Ishikawa (cell line): ENCODE measurements at regions not wholly inside any gene's neighbourhood (a gene's known extent, or its start where the extent isn't known, plus 50 kb on each side); places are given as distances from the start of the nearest gene placed in this dataset.

Source experiments
- CEBPB ChIP-seq: IDR thresholded peaks from 2 replicates; pipeline ENCODE4 v1.6.1; 2012
- CREB1 ChIP-seq: IDR thresholded peaks from 2 replicates; pipeline ENCODE4 v1.6.1; 2012; ENCODE audit warnings: low read depth
- EGR1 ChIP-seq: IDR thresholded peaks from 2 replicates; pipeline ENCODE4 v1.6.1; 2012
- EP300 ChIP-seq: IDR thresholded peaks from 2 replicates; pipeline ENCODE4 v1.6.1; 2012; ENCODE audit warnings: borderline replicate concordance
- FOXM1 ChIP-seq: IDR thresholded peaks from 2 replicates; pipeline ENCODE4 v1.6.1; 2012; ENCODE audit warnings: low read depth, borderline replicate concordance
- NFIC ChIP-seq: IDR thresholded peaks from 2 replicates; pipeline ENCODE4 v1.6.1; 2012
- RAD21 ChIP-seq: IDR thresholded peaks from 2 replicates; pipeline ENCODE4 v1.6.1; 2012; ENCODE audit warnings: low read depth
- TAF1 ChIP-seq: IDR thresholded peaks from 2 replicates; pipeline ENCODE4 v1.6.1; 2012; ENCODE audit warnings: low read depth, mild to moderate bottlenecking
- TCF12 ChIP-seq: IDR thresholded peaks from 2 replicates; pipeline ENCODE4 v1.6.1; 2012; ENCODE audit warnings: low read depth
- TEAD4 ChIP-seq: IDR thresholded peaks from 2 replicates; pipeline ENCODE4 v1.6.1; 2012
- YY1 ChIP-seq: IDR thresholded peaks from 2 replicates; pipeline ENCODE4 v1.6.1; 2012; ENCODE audit warnings: low read depth
- ZBTB7A ChIP-seq: IDR thresholded peaks from 2 replicates; pipeline ENCODE4 v1.6.1; 2012; ENCODE audit warnings: low read depth
- TF ChIP-seq, protein P1 (sequence below): IDR thresholded peaks from 2 replicates; pipeline ENCODE4 v1.6.1; 2012
- TF ChIP-seq, protein P2 (sequence below): IDR thresholded peaks from 2 replicates; pipeline ENCODE4 v1.6.1; 2012
- TF ChIP-seq, protein P3 (sequence below): IDR thresholded peaks from 2 replicates; pipeline ENCODE4 v1.6.1; 2012; ENCODE audit warnings: low read depth, mild to moderate bottlenecking

DNA sequence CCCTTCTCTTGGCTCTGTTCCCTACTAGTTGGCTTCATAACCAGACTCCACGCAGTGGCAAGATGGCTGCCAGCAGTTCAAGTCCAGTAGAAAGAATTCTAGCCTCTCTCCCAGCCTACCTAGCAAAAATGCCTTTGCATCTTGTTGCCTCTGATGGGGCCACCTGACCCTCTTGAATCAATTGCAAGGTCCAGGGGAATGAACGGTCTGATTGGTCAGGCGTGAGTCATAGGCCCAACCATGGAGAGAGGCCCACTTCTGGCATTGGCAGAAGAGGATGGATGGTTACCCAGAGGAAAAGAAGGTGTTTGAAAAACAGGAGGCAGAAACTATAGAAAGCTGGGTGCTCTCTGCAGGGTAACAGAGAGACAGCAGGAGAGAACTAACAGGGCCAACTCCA lies 622.6 kb downstream of the CCDC171 start:
- TF ChIP-seq TAF1 (no peak), CREB1 (no peak), FOXM1 (no peak), TCF12 (no peak), ZBTB7A (no peak), TEAD4 (no peak), YY1 (no peak), NFIC (no peak)
- TF ChIP-seq, protein P1, sequence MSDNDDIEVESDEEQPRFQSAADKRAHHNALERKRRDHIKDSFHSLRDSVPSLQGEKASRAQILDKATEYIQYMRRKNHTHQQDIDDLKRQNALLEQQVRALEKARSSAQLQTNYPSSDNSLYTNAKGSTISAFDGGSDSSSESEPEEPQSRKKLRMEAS, result no peak
- TF ChIP-seq, protein P2, sequence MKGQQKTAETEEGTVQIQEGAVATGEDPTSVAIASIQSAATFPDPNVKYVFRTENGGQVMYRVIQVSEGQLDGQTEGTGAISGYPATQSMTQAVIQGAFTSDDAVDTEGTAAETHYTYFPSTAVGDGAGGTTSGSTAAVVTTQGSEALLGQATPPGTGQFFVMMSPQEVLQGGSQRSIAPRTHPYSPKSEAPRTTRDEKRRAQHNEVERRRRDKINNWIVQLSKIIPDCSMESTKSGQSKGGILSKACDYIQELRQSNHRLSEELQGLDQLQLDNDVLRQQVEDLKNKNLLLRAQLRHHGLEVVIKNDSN, result no peak
- TF ChIP-seq, protein P3, sequence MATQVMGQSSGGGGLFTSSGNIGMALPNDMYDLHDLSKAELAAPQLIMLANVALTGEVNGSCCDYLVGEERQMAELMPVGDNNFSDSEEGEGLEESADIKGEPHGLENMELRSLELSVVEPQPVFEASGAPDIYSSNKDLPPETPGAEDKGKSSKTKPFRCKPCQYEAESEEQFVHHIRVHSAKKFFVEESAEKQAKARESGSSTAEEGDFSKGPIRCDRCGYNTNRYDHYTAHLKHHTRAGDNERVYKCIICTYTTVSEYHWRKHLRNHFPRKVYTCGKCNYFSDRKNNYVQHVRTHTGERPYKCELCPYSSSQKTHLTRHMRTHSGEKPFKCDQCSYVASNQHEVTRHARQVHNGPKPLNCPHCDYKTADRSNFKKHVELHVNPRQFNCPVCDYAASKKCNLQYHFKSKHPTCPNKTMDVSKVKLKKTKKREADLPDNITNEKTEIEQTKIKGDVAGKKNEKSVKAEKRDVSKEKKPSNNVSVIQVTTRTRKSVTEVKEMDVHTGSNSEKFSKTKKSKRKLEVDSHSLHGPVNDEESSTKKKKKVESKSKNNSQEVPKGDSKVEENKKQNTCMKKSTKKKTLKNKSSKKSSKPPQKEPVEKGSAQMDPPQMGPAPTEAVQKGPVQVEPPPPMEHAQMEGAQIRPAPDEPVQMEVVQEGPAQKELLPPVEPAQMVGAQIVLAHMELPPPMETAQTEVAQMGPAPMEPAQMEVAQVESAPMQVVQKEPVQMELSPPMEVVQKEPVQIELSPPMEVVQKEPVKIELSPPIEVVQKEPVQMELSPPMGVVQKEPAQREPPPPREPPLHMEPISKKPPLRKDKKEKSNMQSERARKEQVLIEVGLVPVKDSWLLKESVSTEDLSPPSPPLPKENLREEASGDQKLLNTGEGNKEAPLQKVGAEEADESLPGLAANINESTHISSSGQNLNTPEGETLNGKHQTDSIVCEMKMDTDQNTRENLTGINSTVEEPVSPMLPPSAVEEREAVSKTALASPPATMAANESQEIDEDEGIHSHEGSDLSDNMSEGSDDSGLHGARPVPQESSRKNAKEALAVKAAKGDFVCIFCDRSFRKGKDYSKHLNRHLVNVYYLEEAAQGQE, result no peak

DNA sequence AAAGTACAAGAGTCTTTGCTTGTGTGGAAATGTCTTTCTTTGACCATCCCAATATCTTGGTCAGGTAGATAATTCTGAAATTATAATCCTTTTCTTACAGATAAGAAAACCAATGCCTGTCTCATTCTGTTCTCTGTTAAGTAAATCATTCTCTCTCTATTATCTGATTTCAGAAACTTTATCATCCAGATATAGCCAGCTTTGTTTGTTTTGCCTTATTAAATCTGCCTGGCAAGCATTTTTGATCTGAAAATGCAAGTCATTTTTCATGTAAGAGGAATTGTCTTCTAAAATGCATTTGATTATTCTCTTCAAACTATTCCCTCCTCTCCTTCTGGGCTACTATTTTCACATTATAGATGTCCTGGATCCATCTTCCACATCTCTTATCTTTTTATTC lies 625.5 kb downstream of the CCDC171 start:
- TF ChIP-seq CEBPB (no peak), ZBTB7A (no peak), NFIC (no peak), EGR1 (no peak), CREB1 (no peak), TCF12 (no peak), FOXM1 (no peak)

DNA sequence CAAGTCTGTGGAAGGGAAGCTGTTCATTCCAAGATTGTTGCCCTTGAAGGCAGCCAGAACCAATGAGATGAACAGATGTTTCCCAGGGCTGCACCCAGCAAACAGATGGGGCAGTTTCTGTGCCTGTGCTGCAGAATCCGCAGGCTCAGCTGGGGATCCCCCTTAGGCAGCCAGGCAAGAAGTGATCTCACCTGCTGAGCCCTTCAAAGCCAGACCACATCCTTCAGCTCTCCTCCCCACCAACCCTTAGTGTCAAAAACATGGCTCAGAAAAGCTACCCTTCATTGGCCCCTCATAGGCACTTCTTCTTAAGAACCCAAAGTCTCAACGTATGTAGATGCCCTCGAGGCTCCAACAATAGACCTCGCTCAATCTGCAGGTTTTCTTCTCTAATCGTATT lies 626.7 kb downstream of the CCDC171 start:
- TF ChIP-seq, protein P1, result no peak
- no peak for TF ChIP-seq TEAD4
- no peak for TF ChIP-seq RAD21
- no peak for TF ChIP-seq NFIC
- TF ChIP-seq, protein P2, result no peak
- TF ChIP-seq, protein P3, result no peak
- no peak for TF ChIP-seq CEBPB

DNA sequence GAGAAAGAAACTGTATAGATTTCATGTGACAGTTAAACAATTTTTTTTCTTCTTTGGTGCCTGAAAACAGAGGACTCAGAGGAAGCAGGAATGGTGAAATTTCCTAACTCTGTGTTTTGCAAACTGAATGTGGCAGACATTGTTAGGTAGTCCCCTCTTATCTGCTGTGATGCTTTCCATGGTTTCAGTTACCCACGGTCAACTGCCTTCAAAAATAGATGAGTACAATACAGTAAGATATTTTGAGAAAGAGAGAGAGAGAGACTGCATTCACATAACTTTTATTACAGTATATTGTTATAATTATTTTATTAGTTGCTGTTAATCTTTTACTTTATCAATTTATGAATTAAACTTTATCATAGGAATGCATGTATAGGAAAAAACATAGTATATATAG lies 627.2 kb downstream of the CCDC171 start:
- TF ChIP-seq CREB1, result no peak

DNA sequence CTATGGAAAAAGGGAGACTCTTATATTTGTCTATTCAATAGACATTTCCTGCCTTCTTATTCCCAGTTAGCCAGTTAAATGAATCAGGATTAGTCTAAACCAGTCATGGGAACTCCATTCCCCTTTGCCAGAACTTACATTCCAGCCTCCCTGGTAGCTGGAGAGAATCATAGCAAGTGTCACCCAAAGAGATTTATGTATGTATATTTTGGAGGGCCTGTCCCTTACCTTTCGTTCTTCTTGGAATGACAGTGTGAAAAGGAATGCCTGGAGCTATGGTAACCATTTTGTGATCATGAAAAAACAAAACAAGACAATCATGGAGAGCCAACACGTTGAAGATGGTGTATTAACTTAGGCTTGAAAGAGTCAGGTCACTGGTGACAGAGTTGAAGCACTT lies 627.7 kb downstream of the CCDC171 start:
- no peak for TF ChIP-seq TCF12
- TF ChIP-seq, protein P1, result no peak
- no peak for TF ChIP-seq EGR1
- TF ChIP-seq CEBPB, result no peak
- TF ChIP-seq YY1, result no peak
- TF ChIP-seq ZBTB7A, result no peak
- TF ChIP-seq EP300, result no peak
- no peak for TF ChIP-seq RAD21
- TF ChIP-seq NFIC, result no peak
- no peak for TF ChIP-seq FOXM1
- TF ChIP-seq TEAD4, result no peak
- TF ChIP-seq, protein P2, result no peak

DNA sequence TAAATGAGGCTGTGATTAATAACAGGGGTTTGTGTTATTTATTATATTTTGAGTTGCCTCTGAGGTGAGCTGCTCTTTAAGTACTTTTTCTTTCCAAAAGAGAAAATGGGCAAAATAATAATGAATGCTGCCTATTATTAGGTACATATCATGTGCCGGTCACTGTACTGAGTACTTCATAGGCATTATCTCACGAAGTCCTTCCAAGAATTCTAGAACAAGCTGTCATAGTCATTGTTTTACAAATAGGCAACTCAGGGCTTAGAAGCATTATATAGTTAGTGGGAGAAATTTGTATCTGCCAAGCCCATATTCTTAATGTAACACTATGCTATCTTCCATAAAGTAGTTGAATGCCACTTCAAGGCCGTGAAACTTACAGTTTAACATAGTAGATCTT lies 628.7 kb downstream of the CCDC171 start:
- TF ChIP-seq TAF1, result no peak
- TF ChIP-seq TCF12, result no peak
- TF ChIP-seq RAD21, result no peak
- TF ChIP-seq, protein P2, result no peak
- TF ChIP-seq NFIC, result no peak
- TF ChIP-seq, protein P1, result no peak
- no peak for TF ChIP-seq CREB1
